ENCODE measurements at regions not wholly inside any gene's neighbourhood (a gene's known extent, or its start where the extent isn't known, plus 50 kb on each side); places are given as distances from the start of the nearest gene placed in this dataset.
"Not testable (repeated sequence)": the region's sequence is repeated elsewhere in the genome, so short reads cannot be mapped to it uniquely, and the experiment has no call there.

DNA sequence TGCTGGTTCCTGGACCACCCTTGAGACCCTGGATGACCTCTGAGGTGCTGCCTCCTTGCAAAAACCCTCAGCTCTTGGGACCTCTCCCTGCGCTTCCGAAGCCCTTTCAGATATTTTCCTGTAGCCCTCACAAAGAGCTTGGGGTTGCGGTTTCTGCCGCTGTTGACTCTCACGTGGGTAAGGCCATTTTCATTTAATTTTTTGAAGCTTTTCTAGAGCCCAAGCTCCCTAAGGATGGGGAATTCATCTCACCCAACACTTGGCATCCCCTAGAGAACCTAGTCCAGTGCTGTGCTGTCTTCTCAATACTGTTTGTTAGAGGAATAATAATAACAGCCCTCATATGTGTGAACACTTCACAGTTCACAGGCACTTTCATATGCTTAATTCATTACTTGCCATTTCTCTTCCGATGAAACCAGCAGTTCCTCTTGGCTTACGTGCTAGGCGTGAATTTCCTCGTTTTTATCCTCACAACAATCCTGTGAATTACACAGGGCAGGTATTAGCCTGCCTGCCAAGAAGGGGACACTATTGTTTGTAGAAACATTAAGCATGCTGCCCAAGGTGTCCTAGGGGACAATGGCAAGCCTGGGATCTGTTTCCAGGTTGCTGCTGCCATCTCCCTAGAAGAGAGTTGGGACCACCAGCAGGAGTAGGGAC, 71.6 kb upstream of the CTBP2 start:
- Histone ChIP-seq H3K27me3 (ENCODE audit: control insufficient read depth, insufficient read depth, low read length) (no peaks in the 10 kb centered on the region), H3K4me1 (ENCODE audit: control insufficient read depth, insufficient read depth, low read length) (no peaks in the 10 kb centered on the region), H3K36me3 (ENCODE audit: control insufficient read depth, insufficient read depth, low read length) (no peaks in the 10 kb centered on the region), H3K9ac (ENCODE audit: low read depth, low read length) (no peak overlapping the region), H3K9me3 (ENCODE audit: control insufficient read depth, insufficient read depth, low read length) (no peaks in the 10 kb centered on the region), H3K4me3 (ENCODE audit: low read depth, low read length) (no peak overlapping the region)

DNA sequence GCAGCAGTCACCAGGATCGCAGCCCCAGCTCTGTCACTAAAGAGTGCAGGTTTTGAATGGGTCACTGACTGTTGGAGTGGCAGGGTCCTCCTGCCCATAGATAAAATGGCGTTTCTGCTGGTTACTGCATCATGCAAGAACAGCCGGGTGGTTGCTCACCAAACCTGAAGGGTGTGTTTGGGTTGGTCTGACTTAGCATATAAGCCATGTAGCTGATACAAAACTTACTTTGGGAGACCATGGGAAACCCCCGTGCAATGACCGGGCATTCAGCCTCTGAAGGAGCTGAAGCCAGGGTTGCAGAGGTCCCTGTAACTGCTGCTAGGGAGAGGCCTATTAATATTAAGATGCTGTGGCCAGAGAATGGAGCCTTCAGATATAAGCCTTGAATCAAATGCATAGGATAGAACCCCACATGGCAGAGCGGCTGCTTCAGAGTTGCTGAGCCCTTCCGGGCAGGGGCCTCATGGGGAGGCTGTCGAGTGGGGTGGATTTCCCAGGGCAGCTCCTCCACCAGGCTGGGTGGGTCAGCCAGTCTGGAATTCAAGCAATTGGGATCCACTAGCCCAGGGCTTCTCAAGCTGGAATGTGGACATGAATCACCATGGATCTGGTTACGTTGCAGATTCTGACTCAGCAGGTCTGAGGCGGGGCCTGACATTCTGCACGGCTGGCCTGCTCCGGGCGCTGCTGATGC, 70.9 kb upstream of the CTBP2 start:
- no peaks in the 10 kb centered on the region for H3K4me1 ChIP-seq (ENCODE audit: control insufficient read depth, insufficient read depth, low read length)
- no peak overlapping the region for H3K4me3 ChIP-seq (ENCODE audit: low read depth, low read length)
- no peaks in the 10 kb centered on the region for H3K9me3 ChIP-seq (ENCODE audit: control insufficient read depth, insufficient read depth, low read length)
- H3K27me3 ChIP-seq (ENCODE audit: control insufficient read depth, insufficient read depth, low read length): no peaks in the 10 kb centered on the region
- no peaks in the 10 kb centered on the region for H3K36me3 ChIP-seq (ENCODE audit: control insufficient read depth, insufficient read depth, low read length)
- no peak overlapping the region for H3K9ac ChIP-seq (ENCODE audit: low read depth, low read length)

DNA sequence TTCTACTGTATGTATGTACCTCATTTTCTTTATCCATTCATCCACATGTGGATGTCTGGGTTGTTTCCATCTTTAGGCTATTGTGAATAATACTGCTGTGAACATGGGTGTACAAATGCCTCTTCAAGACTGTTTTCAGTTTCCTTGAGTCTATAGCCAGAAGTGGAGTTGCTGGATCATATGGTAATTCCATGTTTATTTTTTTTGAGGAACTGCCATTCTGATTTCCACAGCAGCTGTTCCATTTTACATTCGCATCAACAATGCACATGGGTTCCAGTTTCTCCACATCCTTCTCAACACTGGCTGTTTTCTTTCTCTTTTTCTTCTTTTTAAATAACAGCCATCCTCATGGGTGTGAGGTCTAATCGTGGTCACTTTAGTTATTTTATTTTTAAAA, 69.9 kb upstream of the CTBP2 start:
- H3K9ac ChIP-seq (ENCODE audit: low read depth, low read length): no peak overlapping the region
- no peaks in the 10 kb centered on the region for H3K27me3 ChIP-seq (ENCODE audit: control insufficient read depth, insufficient read depth, low read length)
- H3K4me3 ChIP-seq (ENCODE audit: low read depth, low read length): no peak overlapping the region
- H3K36me3 ChIP-seq (ENCODE audit: control insufficient read depth, insufficient read depth, low read length): no peaks in the 10 kb centered on the region
- no peaks in the 10 kb centered on the region for H3K4me1 ChIP-seq (ENCODE audit: control insufficient read depth, insufficient read depth, low read length)
- H3K9me3 ChIP-seq (ENCODE audit: control insufficient read depth, insufficient read depth, low read length): no peaks in the 10 kb centered on the region

DNA sequence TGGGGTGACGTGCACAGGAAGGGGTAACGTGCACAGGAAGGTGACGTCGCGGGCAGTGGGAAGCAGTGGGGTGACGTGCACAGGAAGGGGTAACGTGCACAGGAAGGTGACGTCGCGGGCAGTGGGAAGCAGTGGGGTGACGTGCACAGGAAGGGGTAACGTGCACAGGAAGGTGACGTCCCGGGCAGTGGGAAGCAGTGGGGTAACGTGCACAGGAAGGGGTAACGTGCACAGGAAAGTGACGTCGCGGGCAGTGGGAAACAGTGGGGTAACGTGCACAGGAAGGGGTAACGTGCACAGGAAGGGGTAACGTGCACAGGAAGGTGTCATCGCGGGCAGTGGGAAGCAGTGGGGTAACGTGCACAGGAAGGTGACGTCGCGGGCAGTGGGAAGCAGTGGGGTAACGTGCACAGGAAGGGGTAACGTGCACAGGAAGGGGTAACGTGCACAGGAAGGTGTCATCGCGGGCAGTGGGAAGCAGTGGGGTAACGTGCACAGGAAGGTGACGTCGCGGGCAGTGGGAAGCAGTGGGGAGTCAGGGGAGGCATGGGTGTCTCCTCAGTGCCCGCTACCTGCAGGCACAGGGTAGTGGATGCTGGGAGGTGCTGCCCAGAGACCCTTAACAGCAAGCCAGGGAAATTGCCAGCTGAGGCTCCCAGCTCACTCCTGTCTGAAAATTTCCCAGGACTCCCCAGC, 68.0 kb upstream of the CTBP2 start:
- not testable (repeated sequence) for H3K9me3 ChIP-seq (ENCODE audit: control insufficient read depth, insufficient read depth, low read length); H3K9ac ChIP-seq (ENCODE audit: low read depth, low read length); H3K4me1 ChIP-seq (ENCODE audit: control insufficient read depth, insufficient read depth, low read length); H3K27me3 ChIP-seq (ENCODE audit: control insufficient read depth, insufficient read depth, low read length); H3K36me3 ChIP-seq (ENCODE audit: control insufficient read depth, insufficient read depth, low read length); H3K4me3 ChIP-seq (ENCODE audit: low read depth, low read length)

DNA sequence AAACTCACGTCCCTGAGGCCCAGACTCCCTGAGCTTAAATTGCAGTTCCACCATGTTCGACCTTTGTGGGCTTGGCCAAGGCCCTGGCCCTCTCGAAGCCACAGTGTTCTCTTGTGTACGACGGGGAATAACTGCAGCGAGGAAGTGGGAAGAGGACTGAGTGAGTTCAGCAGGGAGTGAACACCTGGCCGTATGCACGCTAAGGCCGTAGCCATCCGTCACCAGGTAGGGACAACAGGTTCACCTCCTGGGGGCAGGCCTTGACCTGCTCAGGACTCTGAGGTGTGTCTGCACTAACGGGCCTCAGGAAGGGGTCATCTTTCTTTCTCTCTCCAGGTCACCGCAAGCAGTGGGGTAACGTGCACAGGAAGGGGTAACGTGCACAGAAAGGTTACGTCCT, 67.2 kb upstream of the CTBP2 start:
- H3K4me3 ChIP-seq (ENCODE audit: low read depth, low read length): no peak overlapping the region
- no peaks in the 10 kb centered on the region for H3K9me3 ChIP-seq (ENCODE audit: control insufficient read depth, insufficient read depth, low read length)
- no peak overlapping the region for H3K9ac ChIP-seq (ENCODE audit: low read depth, low read length)
- H3K36me3 ChIP-seq (ENCODE audit: control insufficient read depth, insufficient read depth, low read length): no peaks in the 10 kb centered on the region
- no peaks in the 10 kb centered on the region for H3K27me3 ChIP-seq (ENCODE audit: control insufficient read depth, insufficient read depth, low read length)
- no peaks in the 10 kb centered on the region for H3K4me1 ChIP-seq (ENCODE audit: control insufficient read depth, insufficient read depth, low read length)

DNA sequence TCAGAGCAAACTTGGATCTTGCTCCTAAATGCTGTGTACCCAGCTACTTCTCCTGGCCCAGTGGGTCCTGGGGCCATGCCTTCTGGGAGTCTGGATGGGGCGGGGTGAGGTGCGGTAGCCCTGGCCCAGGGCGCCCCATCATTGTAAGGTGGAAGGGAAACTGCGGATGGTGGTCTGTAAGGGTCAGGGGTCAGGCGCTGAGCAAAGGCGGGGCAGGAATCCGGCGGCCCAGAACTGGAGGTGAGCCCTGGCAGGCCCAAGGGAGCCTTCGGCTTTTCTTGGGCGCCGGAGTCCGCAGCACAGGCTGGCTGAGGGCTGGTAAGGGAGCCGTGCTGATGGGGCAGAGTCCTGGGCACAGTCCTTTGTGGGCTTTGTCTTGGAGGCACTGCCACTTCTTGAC, 66.5 kb upstream of the CTBP2 start:
- H3K27me3 ChIP-seq (ENCODE audit: control insufficient read depth, insufficient read depth, low read length): no peaks in the 10 kb centered on the region
- peaks cover 3% of the 10 kb centered on the region for H3K4me1 ChIP-seq (ENCODE audit: control insufficient read depth, insufficient read depth, low read length)
- no peaks in the 10 kb centered on the region for H3K9me3 ChIP-seq (ENCODE audit: control insufficient read depth, insufficient read depth, low read length)
- no peaks in the 10 kb centered on the region for H3K36me3 ChIP-seq (ENCODE audit: control insufficient read depth, insufficient read depth, low read length)
- H3K9ac ChIP-seq (ENCODE audit: low read depth, low read length): no peak overlapping the region
- H3K4me3 ChIP-seq (ENCODE audit: low read depth, low read length): no peak overlapping the region

DNA sequence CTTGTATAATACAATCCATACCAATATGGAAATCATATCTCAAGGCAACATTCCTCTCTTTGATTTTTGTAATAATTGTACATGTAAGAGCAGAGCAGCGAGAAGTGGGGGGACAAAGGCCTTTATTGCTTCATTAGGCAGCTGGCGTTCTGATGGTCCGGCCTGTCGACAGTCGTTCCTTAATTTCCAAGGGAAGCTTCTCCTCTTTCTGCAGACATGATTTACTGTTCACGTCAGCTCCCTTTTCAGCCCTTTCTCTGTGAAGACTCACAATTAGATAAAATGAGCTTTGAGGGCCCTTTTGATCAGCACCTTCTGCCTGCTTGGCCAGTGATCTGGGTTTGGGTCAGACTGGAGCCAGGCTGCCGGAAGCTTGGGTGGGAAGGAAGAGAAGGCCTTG, 65.6 kb upstream of the CTBP2 start:
- H3K9me3 ChIP-seq (ENCODE audit: control insufficient read depth, insufficient read depth, low read length): no peaks in the 10 kb centered on the region
- H3K4me1 ChIP-seq (ENCODE audit: control insufficient read depth, insufficient read depth, low read length): peaks cover 3% of the 10 kb centered on the region
- no peaks in the 10 kb centered on the region for H3K27me3 ChIP-seq (ENCODE audit: control insufficient read depth, insufficient read depth, low read length)
- no peaks in the 10 kb centered on the region for H3K36me3 ChIP-seq (ENCODE audit: control insufficient read depth, insufficient read depth, low read length)
- no peak overlapping the region for H3K4me3 ChIP-seq (ENCODE audit: low read depth, low read length)
- no peak overlapping the region for H3K9ac ChIP-seq (ENCODE audit: low read depth, low read length)

DNA sequence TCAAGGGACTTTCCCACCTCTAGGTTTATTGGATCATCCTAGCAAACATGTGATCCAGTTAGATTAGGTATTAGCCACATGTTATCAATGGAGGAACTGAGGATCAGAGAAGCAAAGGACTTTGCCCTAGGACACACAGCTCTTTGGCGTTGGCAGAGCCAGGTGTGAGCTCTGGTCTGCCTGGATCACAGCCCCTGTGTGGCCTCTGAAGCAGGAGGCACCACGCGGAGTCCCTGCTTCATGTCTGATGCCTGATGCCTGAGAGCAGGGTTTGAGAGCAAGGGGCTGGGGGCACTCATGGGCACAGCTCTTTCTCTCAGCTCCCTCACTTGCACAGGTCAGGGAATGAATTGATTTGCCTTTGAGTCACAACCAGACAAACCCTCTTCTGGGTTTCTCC, 64.7 kb upstream of the CTBP2 start:
- Histone ChIP-seq H3K4me3 (ENCODE audit: low read depth, low read length) (no peak overlapping the region), H3K36me3 (ENCODE audit: control insufficient read depth, insufficient read depth, low read length) (no peaks in the 10 kb centered on the region), H3K9ac (ENCODE audit: low read depth, low read length) (no peak overlapping the region), H3K27me3 (ENCODE audit: control insufficient read depth, insufficient read depth, low read length) (no peaks in the 10 kb centered on the region), H3K4me1 (ENCODE audit: control insufficient read depth, insufficient read depth, low read length) (peaks cover 3% of the 10 kb centered on the region), H3K9me3 (ENCODE audit: control insufficient read depth, insufficient read depth, low read length) (no peaks in the 10 kb centered on the region)

DNA sequence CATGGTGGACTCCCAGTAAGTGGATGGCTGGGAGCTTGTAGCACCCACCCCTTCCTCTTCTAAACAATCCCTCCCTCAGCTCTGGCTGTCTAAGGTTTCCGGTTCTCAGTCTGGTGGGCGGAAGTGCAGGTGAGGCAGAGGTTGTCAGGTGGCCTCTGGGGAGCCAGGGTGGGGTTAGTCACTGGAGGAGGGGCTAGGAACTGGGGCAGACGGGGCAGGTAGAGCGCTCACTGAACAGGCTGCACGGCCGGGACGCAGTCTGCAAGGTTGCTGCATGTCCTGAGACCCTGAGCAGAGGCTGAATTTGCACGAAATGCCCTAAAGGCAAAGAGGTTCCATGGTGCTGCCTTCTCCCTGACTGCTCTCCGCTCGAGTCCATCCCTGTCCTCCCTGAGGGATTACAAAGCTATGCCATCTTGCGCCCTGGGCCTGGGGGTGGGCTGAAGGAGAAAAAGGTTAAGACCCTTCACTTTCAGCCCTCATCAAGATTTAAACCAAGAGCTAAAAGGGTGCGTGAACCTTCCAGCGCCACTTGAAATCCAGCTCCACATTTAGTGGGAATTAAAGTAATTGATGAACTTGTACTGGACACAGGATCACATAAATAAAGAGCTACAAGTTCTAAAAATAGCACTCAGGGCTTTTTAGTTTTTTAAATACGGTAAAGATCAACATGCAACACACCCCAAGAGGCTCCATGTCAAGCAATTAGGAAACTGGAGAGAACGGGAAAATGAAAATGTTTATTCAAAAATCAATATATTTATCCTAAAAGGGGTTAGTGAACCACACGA, 62.3 kb upstream of the CTBP2 start:
- no peak overlapping the region for H3K9ac ChIP-seq (ENCODE audit: low read depth, low read length)
- H3K36me3 ChIP-seq (ENCODE audit: control insufficient read depth, insufficient read depth, low read length): no peaks in the 10 kb centered on the region
- H3K4me3 ChIP-seq (ENCODE audit: low read depth, low read length): no peak overlapping the region
- H3K27me3 ChIP-seq (ENCODE audit: control insufficient read depth, insufficient read depth, low read length): no peaks in the 10 kb centered on the region
- no peaks in the 10 kb centered on the region for H3K9me3 ChIP-seq (ENCODE audit: control insufficient read depth, insufficient read depth, low read length)
- H3K4me1 ChIP-seq (ENCODE audit: control insufficient read depth, insufficient read depth, low read length): peaks cover 5% of the 10 kb centered on the region

DNA sequence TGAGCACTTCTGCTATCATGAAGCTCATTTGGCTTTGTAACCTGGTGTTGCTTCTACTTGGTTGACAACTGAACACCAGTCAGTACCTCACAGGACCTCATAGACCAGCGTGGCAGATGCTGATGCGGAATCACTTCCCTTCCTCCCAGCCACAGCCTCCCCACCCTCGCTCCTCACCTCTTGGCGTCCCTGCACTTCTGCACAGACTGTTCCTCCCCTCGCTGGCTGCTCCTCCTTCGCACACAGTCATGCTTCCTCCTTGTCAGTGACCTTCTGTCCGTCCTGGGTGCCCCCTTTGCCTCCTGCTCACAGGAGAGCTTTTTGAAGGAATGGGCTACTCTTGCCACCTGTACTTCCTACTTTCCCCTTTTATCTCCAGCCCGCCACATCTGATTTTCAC, 61.4 kb upstream of the CTBP2 start:
- no peaks in the 10 kb centered on the region for H3K36me3 ChIP-seq (ENCODE audit: control insufficient read depth, insufficient read depth, low read length)
- no peaks in the 10 kb centered on the region for H3K27me3 ChIP-seq (ENCODE audit: control insufficient read depth, insufficient read depth, low read length)
- no peak overlapping the region for H3K9ac ChIP-seq (ENCODE audit: low read depth, low read length)
- no peaks in the 10 kb centered on the region for H3K9me3 ChIP-seq (ENCODE audit: control insufficient read depth, insufficient read depth, low read length)
- H3K4me3 ChIP-seq (ENCODE audit: low read depth, low read length): no peak overlapping the region
- peaks cover 5% of the 10 kb centered on the region for H3K4me1 ChIP-seq (ENCODE audit: control insufficient read depth, insufficient read depth, low read length)

DNA sequence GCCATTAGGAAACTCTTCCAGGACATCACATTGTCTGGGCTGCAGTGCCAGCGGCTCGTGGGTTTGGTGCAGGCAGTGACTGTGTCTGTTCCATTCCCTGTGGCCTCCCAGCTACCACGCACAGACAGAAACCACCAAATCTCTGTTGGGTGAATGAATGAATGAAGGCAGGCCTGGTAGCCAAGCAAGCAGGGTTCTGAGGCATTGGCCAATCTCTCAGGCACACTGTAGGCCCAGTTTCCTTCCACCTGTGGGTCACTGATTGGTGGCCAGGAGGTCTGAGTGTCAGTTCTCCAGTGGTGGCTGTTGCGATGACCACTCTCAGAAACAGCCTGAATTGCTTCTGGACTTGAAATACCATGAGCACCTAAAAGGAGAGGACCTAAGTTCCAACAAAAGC, 59.4 kb upstream of the CTBP2 start:
- Histone ChIP-seq H3K27me3 (ENCODE audit: control insufficient read depth, insufficient read depth, low read length) (no peaks in the 10 kb centered on the region), H3K4me1 (ENCODE audit: control insufficient read depth, insufficient read depth, low read length) (peaks cover 5% of the 10 kb centered on the region), H3K4me3 (ENCODE audit: low read depth, low read length) (no peak overlapping the region), H3K36me3 (ENCODE audit: control insufficient read depth, insufficient read depth, low read length) (no peaks in the 10 kb centered on the region), H3K9me3 (ENCODE audit: control insufficient read depth, insufficient read depth, low read length) (no peaks in the 10 kb centered on the region), H3K9ac (ENCODE audit: low read depth, low read length) (no peak overlapping the region)

All from iPS-15b (cell line).